ENCODE measurements at regions not wholly inside any gene's neighbourhood (a gene's known extent, or its start where the extent isn't known, plus 50 kb on each side); places are given as distances from the start of the nearest gene placed in this dataset.
A peak's percentile ranks its signal among the peaks of the same experiment; 100 is the strongest.
"Not testable (repeated sequence)": the region's sequence is repeated elsewhere in the genome, so short reads cannot be mapped to it uniquely, and the experiment has no call there.

DNA sequence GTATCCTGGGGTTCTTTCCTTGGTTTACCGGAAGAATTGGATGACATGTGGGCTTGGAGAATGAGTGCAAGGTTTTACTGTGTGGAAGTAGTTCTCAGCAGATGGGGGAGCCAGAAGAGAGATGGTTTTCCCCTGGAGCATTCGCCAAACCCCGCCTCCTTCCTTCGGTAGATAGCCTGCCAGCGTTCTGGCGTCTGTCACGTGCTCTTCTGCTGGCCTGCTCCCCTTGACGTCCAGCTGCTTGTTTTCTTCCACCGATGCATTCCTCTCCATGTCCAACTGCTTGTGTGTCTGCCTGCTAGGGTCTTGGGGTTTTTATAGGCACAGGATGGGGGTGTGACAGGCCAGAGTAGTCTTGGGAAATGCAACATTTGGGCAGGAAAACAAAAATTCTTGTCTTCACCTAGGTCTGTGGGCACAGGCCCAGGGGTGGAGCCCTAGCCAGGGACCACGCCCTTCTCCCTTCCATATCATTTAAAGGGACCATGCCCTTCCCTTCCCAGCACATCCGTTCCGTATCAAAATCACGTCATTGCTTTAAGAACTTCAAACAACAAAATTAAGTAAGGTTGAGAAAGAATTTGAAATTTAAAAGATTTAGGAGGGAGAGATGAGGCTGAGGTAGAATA lies 538.7 kb upstream of the SMIM31 start:
- Histone ChIP-seq H3K36me3 (ENCODE audit: insufficient read depth, low read length) (no peaks in the 10 kb centered on the region), H3K9me3 (ENCODE audit: control insufficient read depth, insufficient read depth, low read length) (no peaks in the 10 kb centered on the region), H3K4me1 (ENCODE audit: insufficient read depth, low read length) (0 out of 2 replicates have a peak, but pooled peaks cover 2% of the 10 kb centered on the region), H3K9ac (ENCODE audit: low read depth, low read length) (peak overlapping the region; percentile 36; the same call in 1 of the 2 replicates)

DNA sequence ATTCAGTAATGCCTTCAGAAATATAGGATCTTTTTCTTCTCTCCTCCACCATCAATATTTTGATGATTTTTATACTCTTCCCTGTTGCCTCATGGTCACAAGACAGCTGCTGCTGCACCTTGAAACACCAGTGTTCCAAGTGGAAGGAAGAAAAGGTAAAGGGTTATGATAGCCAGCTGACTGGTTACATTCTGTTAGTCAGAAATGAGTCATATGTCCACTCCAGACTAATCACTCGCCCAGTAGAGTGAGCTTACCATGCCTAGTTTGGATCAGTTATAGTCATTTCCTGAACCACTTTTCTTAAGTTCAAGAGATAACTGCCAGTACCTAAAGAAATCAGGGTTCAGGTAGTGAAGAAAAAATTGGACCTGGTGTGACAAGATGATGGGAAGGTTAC lies 532.3 kb upstream of the SMIM31 start:
- Histone ChIP-seq H3K9me3 (ENCODE audit: control insufficient read depth, insufficient read depth, low read length) (no peaks in the 10 kb centered on the region), H3K36me3 (ENCODE audit: insufficient read depth, low read length) (no peaks in the 10 kb centered on the region), H3K9ac (ENCODE audit: low read depth, low read length) (no peak overlapping the region), H3K4me1 (ENCODE audit: insufficient read depth, low read length) (no peaks in the 10 kb centered on the region)

DNA sequence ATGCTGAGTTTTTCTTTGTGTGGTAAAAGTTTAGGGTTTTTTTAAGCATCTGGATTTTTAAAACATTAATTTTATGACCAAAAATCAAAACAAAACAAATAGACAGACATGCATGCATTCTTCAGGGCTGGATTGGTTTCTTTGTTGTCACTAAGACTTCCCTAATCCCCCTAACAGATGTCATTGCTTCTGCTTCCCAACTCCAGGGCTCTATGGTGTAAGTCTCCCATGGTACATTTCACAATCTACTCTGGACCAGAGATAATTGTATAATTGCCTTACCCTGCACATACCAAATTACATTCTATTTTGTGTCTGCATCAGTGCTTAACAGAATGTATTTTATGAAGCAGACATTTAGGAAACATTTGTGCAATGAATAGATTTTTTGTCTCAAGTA lies 529.1 kb upstream of the SMIM31 start:
- Histone ChIP-seq H3K4me1 (ENCODE audit: insufficient read depth, low read length) (no peaks in the 10 kb centered on the region), H3K36me3 (ENCODE audit: insufficient read depth, low read length) (no peaks in the 10 kb centered on the region), H3K9ac (ENCODE audit: low read depth, low read length) (no peak overlapping the region), H3K9me3 (ENCODE audit: control insufficient read depth, insufficient read depth, low read length) (no peaks in the 10 kb centered on the region)

DNA sequence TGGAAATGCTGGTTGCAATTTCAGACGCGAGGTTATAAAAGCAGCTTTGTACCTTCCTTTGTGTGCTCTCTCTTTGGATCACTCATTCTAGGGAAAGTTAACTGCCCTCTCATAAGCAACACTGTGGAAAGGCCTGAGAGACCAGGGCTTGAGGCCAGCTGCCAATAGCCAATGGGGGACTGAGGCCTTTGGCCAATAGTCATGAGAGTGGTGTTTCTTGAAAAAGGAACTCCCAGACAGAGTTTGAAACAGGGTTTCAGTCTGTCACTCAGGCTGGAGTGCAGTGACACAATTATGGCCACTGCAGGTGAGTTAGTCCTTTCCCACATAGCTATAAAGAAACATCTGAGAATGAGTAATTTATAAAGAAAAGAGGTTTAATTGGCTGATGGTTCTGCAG lies 524.7 kb upstream of the SMIM31 start:
- Histone ChIP-seq H3K36me3 (ENCODE audit: insufficient read depth, low read length) (no peaks in the 10 kb centered on the region), H3K9ac (ENCODE audit: low read depth, low read length) (no peak overlapping the region), H3K9me3 (ENCODE audit: control insufficient read depth, insufficient read depth, low read length) (no peaks in the 10 kb centered on the region), H3K4me1 (ENCODE audit: insufficient read depth, low read length) (no peaks in the 10 kb centered on the region)

DNA sequence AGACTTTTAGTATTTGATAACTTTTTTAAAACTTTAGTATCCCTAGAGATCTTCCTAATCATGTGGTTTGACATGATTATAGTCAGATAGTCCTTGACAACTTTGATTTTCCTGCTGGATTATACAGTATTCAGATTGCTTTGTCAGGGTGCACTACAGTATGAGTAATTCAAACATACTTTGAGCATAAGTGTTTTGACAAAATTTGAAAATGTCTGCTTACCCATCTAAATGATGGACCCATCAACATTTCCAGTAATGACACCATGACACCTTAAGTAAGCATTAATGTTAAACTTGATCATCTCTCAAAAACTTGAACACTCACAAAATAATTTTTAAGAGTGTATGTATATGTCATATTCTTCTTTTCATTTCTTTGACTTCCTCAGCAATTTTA lies 514.5 kb upstream of the SMIM31 start:
- Histone ChIP-seq H3K36me3 (ENCODE audit: insufficient read depth, low read length) (no peaks in the 10 kb centered on the region), H3K4me1 (ENCODE audit: insufficient read depth, low read length) (no peaks in the 10 kb centered on the region), H3K9me3 (ENCODE audit: control insufficient read depth, insufficient read depth, low read length) (no peaks in the 10 kb centered on the region), H3K9ac (ENCODE audit: low read depth, low read length) (no peak overlapping the region)

DNA sequence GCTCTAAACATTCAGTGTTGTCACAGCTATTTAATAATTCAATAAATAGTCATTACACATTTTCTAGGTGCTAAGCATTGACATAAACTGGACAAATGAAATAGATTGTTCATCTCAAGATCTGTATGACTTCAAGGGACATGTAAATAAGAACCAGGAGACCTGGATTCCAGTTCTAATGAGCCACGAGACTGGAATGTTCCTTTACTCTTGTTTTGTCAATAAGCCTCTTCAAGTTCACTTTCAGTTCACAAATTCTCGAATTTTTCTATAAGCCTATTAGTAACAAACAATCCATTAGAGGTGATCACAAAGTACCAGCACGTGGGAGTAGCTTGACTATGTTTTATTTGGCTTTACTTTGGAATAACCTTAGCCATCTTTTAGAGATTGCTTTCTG lies 514.0 kb upstream of the SMIM31 start:
- no peaks in the 10 kb centered on the region for H3K4me1 ChIP-seq (ENCODE audit: insufficient read depth, low read length)
- no peaks in the 10 kb centered on the region for H3K9me3 ChIP-seq (ENCODE audit: control insufficient read depth, insufficient read depth, low read length)
- H3K36me3 ChIP-seq (ENCODE audit: insufficient read depth, low read length) = no peaks in the 10 kb centered on the region
- no peak overlapping the region for H3K9ac ChIP-seq (ENCODE audit: low read depth, low read length)

DNA sequence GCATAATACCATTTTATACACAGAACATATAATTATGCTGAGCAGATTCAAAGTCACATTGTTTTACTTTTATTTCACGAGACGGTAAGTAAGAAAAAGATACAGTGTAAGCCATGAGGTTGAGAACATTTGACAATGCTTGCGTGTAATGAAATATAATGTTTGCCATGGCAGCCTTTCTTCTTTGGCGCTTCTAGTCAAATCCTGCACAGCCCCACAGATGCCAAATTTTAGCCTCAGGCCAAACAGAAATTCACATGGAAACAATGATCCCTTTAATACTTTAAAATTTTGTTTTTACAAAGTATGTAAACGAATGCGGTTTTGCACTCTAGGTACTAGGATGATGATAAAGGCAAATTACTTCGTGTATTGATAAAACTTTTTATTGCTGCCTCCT lies 502.7 kb upstream of the SMIM31 start:
- no peaks in the 10 kb centered on the region for H3K9me3 ChIP-seq (ENCODE audit: control insufficient read depth, insufficient read depth, low read length)
- peaks cover 8% of the 10 kb centered on the region; the same call in 1 of the 2 replicates for H3K4me1 ChIP-seq (ENCODE audit: insufficient read depth, low read length)
- no peak overlapping the region for H3K9ac ChIP-seq (ENCODE audit: low read depth, low read length)
- H3K36me3 ChIP-seq (ENCODE audit: insufficient read depth, low read length) = no peaks in the 10 kb centered on the region

DNA sequence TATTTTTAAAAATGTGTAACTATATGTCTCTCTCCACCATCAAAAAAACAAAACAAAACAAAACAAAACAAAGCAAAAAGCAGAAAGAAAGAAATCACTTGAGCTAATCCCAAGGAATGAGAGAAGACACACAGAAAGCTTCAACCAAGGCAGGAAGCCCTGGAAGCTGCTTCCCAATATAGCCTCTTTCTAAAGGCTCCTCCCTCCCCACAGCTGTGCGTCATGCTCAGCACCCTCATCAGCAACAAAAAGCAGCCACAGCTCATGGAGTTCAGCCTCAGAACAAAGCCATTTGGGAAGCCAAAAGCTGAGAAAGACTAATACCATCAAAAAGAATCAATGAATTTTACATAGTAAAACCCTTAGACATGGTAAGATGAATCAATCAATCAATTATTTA lies 501.6 kb upstream of the SMIM31 start:
- Histone ChIP-seq H3K9me3 (ENCODE audit: control insufficient read depth, insufficient read depth, low read length) (no peaks in the 10 kb centered on the region), H3K9ac (ENCODE audit: low read depth, low read length) (no peak overlapping the region), H3K36me3 (ENCODE audit: insufficient read depth, low read length) (no peaks in the 10 kb centered on the region), H3K4me1 (ENCODE audit: insufficient read depth, low read length) (peaks cover 8% of the 10 kb centered on the region; the same call in 1 of the 2 replicates)

DNA sequence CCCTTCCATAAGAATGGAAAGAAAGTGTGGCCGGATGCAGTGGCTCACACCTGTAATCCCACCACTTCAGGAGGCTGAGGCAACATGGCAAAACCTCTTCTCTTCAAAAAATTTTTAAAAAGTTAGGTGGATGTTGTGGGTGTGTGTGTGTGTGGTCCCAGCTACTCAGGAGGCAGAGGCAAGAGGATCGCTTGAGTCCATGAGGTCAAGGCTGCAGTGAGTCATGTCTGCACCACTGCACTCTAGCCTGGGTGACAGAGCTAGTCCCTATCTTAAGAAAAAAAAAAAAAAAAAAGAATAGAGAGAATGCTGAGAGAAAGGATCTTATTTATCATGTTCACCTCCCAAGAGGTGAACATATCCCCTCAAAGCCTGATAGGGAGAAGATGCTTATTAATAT lies 492.1 kb upstream of the SMIM31 start:
- Histone ChIP-seq H3K4me1 (ENCODE audit: insufficient read depth, low read length) (no peaks in the 10 kb centered on the region), H3K9ac (ENCODE audit: low read depth, low read length) (no peak overlapping the region), H3K9me3 (ENCODE audit: control insufficient read depth, insufficient read depth, low read length) (no peaks in the 10 kb centered on the region), H3K36me3 (ENCODE audit: insufficient read depth, low read length) (no peaks in the 10 kb centered on the region)

DNA sequence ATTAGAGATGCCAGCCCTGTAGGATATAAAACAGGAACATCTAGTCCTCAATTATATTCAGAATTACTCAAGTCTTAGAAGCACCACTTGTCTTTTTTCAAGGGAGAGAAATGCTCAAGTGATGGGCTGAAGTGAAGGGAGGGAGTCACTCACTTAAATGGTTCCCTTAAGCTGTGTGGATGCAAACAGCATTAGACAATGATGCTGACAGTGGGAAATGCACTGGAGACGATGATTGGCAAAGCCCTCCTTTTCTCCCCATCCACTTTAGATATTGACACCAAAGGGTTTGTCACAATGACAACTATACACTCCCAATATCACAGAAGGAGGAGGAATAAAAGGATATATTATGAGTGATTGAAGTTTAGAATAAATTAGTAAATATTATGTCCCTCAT lies 491.4 kb upstream of the SMIM31 start:
- not testable (repeated sequence) for H3K4me1 ChIP-seq (ENCODE audit: insufficient read depth, low read length); H3K9ac ChIP-seq (ENCODE audit: low read depth, low read length); H3K36me3 ChIP-seq (ENCODE audit: insufficient read depth, low read length)

DNA sequence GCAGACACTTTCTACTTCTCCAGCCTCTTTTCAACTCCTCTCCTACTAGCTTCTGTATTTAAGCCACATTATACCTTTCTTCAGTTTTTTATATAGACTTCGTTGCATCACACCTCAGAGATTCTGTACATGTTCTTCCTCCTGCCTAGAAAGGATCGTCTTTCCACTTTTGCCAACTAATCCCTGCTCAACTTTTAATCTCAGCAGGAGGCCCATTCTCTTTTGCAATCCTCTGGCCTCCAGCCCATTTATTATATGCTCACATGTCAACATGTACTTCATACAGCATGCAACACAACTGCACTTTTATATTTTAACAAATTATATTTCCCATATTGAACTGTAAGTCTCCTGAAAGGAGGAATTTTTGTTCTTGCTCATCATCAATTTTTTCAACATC lies 476.5 kb upstream of the SMIM31 start:
- H3K9ac ChIP-seq (ENCODE audit: low read depth, low read length); H3K36me3 ChIP-seq (ENCODE audit: insufficient read depth, low read length); H3K4me1 ChIP-seq (ENCODE audit: insufficient read depth, low read length); H3K9me3 ChIP-seq (ENCODE audit: control insufficient read depth, insufficient read depth, low read length): not testable (repeated sequence)

More for the DNA sequence above, 491.4 kb upstream of the SMIM31 start:
- not testable (repeated sequence) for H3K9me3 ChIP-seq (ENCODE audit: control insufficient read depth, insufficient read depth, low read length)

DNA sequence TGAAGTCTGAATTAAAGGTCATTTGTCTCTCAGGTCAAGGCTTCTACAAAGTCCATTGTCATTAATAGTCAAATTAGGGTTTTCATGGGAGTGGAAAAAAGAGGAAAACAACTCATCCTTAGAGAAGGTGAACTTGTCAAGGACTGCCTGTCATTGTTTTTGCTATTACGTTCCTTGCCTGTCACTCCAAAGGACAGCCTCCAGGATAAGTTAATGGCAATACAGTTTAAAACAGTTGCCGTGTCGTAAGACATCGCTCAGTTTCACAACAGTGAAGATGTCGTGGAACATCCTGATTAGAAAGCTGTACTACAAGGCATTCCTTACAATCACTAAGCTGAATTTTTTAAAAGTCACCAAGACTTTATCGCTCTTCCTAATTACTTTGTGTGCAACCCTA lies 466.8 kb upstream of the SMIM31 start:
- Histone ChIP-seq H3K4me1 (ENCODE audit: insufficient read depth, low read length) (no peaks in the 10 kb centered on the region), H3K36me3 (ENCODE audit: insufficient read depth, low read length) (no peaks in the 10 kb centered on the region), H3K9ac (ENCODE audit: low read depth, low read length) (no peak overlapping the region), H3K9me3 (ENCODE audit: control insufficient read depth, insufficient read depth, low read length) (no peaks in the 10 kb centered on the region)

DNA sequence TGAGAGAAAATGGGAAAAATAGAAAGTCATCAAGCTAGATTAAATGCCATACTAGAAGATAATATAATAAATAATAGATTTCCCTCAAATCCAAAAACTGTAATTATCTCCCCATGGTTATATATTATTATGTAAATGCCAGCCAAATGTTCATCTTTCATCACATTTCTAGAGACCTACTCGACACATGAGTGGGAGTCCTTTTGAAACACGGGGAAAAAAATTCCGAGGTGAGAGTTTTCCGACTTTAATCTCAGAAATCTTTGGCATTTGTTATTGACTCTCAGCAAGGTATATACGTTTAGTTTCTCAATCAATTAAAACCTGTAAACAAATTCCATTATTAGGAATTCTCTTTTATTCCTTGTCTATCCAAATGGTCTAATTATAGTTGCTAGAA lies 465.4 kb upstream of the SMIM31 start:
- Histone ChIP-seq H3K9me3 (ENCODE audit: control insufficient read depth, insufficient read depth, low read length) (no peaks in the 10 kb centered on the region), H3K36me3 (ENCODE audit: insufficient read depth, low read length) (no peaks in the 10 kb centered on the region), H3K4me1 (ENCODE audit: insufficient read depth, low read length) (no peaks in the 10 kb centered on the region), H3K9ac (ENCODE audit: low read depth, low read length) (no peak overlapping the region)

DNA sequence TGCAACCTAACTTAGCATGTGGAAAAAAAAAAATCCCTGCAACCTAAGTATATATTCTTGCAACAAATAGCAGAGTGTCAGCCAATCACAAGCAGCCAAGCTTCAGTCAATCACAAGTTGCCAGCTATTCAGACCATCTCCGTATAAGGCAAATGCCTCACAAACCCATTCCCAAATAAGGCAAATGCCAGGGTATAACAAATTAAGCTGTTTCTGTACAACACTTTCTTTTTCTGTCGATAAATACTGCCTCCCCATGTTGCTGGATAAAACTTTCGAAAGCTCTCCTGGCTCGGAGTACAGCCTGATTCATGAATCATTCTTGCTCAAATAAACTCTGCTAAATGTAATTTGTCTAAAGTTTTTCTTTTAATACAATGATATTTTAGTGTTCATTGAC lies 460.7 kb upstream of the SMIM31 start:
- Histone ChIP-seq H3K9me3 (ENCODE audit: control insufficient read depth, insufficient read depth, low read length) (no peaks in the 10 kb centered on the region), H3K4me1 (ENCODE audit: insufficient read depth, low read length) (no peaks in the 10 kb centered on the region), H3K36me3 (ENCODE audit: insufficient read depth, low read length) (no peaks in the 10 kb centered on the region)

DNA sequence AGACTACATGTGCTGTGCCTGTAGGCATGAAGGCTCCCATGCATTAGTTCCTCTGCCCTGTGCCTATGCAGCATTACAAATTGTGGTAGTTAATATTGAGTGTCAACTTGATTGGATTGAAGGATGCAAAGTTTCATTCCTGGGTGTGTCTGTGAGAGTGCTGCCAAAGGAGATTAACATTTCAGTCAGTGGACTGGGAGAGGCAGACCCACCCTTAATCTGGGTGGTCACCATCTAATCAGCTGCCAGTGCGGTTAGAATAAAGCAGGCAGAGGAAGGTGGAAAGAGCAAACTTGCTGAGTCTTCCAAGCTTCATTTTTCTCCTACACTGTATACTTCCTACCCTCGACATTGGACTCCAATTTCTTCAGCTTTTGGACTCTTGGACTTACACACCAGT lies 460.2 kb upstream of the SMIM31 start:
- Histone ChIP-seq H3K9me3 (ENCODE audit: control insufficient read depth, insufficient read depth, low read length) (no peaks in the 10 kb centered on the region), H3K9ac (ENCODE audit: low read depth, low read length) (no peak overlapping the region), H3K36me3 (ENCODE audit: insufficient read depth, low read length) (no peaks in the 10 kb centered on the region), H3K4me1 (ENCODE audit: insufficient read depth, low read length) (no peaks in the 10 kb centered on the region)

More for the DNA sequence above, 460.7 kb upstream of the SMIM31 start:
- H3K9ac ChIP-seq (ENCODE audit: low read depth, low read length) = no peak overlapping the region

DNA sequence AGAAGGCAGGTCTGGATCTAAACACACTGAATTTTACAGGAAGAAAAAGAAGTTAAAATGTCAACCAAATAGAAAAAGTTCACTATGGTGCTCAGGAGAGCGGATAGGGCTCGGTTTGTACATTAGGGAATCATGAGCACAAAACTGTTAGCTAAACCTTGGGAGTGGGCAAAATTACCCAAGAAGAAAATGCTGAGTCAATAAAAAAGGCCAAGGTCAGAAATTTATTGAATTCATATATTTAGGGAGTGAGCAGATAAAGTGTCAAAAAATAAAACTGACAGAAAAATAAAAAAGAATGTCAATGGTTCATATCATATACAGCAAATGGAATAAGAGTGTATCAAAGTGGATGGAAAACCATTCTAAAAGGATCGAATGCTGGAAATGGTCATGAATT lies 452.5 kb upstream of the SMIM31 start:
- H3K36me3 ChIP-seq (ENCODE audit: insufficient read depth, low read length) = no peaks in the 10 kb centered on the region
- H3K9me3 ChIP-seq (ENCODE audit: control insufficient read depth, insufficient read depth, low read length) = no peaks in the 10 kb centered on the region
- H3K9ac ChIP-seq (ENCODE audit: low read depth, low read length) = no peak overlapping the region
- no peaks in the 10 kb centered on the region for H3K4me1 ChIP-seq (ENCODE audit: insufficient read depth, low read length)

Measured in ES-I3 (cell line).